SKM-1 (cell line): ENCODE measurements at regions not wholly inside any gene's neighbourhood (a gene's known extent, or its start where the extent isn't known, plus 50 kb on each side); places are given as distances from the start of the nearest gene placed in this dataset.
A peak's percentile ranks its signal among the peaks of the same experiment; 100 is the strongest.

Experiments
- DNase-seq: peaks from one replicate; lab custom pipeline; 2025; ENCODE audit not compliant: unreplicated experiment; lab: John Stamatoyannopoulos, UW

DNA sequence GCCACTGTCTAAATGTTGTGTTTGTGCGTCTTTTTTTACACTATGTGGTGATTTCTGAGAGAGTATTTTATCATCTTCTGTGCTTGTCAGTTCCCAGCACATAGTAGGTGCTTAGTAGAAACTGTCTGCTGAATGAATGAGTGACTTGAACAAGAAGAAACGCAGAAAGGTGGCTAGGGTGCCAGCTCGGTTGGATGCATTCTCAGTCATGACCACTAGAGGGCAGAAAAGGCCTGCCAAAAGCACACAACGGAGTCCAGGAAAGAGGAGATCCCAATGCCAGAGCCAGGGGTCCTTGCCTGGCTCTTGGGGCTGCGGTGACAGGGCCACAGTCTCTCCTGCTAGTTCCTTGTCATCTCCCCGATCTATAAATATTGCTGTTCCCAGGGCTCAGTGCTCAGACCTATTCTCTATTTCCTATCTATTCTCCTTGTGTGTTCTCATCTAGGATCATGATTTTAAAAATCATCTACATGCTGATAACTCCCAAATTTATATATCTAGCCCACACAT, 57.3 kb upstream of the CCL1 start:
- DNase-seq = peak; percentile 16

DNA sequence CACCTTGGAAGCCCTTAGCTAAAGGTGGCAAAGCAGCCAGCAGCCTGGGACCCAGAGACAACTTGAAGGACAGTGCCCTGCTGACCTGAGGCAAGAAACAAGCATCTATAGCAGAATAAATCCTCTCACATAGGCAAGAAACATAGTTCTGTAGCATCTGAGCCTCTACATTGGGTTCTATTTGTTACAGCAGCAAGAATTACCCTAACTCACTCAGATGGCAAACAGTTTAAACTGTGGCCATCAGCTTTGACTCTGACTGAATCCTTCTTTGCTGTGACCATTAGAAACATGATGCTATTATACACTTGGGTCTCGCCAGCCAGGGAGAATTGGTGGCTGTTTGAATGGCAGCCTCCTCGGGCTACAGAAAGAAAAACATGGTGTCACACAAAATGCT, 53.1 kb upstream of the CCL1 start:
- no peak for DNase-seq

- no peak for DNase-seq
Measured at GRCh38 chr17:34414339-34414738, 51.3 kb upstream of the CCL1 start.

DNA sequence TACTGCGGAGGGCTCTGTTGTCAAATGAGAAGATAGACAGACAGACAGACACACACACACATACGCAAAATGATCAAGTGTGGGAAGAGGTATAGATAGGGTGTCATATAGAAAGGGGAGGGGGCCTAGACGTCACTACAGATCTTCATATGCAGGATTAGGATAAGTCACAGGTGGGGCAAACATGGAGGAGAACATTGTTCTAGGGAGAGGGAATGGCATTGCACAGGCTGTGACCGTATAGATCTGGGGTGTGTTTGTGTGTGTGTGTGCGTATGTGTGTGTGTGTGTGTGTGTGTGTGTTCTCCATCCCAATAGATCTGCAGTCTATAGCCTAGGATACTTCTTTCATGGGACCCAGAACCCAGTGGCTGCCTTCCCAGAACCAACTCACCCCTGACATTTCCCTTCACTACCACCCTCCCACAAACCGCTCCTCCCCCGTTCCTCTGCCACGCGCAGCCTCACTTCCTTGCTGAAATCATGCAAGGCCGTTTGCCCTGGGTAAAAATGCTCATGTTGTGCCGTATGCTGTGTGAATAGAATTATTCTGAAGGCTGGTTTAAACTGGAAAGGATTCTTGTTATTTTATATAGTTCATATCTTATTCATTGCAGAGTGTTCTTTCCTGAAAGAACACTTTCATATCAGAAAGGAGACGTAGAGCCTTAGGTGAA, 50.5 kb upstream of the CCL1 start:
- DNase-seq = no peak

- no peak for DNase-seq
Measured at GRCh38 chr17:34412965-34413441, 50.0 kb upstream of the CCL1 start.
